ENCODE measurements at regions not wholly inside any gene's neighbourhood (a gene's known extent, or its start where the extent isn't known, plus 50 kb on each side); places are given as distances from the start of the nearest gene placed in this dataset.

GRCh38 chr9:107174441-107174840 is 108.6 kb upstream of the RAD23B start:
- Histone ChIP-seq H3K36me3 (no peaks in the 10 kb centered on the region), H3K27ac (no peak overlapping the region), H3K4me1 (peaks cover 0 to 4% (median 0%) of the 10 kb centered on the region in 3 donors), H3K4me3 (no peak overlapping the region), H3K9me3 (no peaks in the 10 kb centered on the region), H3K27me3 (no peaks in the 10 kb centered on the region)
- no peak for TF ChIP-seq POLR2AphosphoS5 (IDR thresholded peaks at IDR 0.05)
- no peak for TF ChIP-seq POLR2A (IDR thresholded peaks at IDR 0.05)
- TF ChIP-seq, protein P1, sequence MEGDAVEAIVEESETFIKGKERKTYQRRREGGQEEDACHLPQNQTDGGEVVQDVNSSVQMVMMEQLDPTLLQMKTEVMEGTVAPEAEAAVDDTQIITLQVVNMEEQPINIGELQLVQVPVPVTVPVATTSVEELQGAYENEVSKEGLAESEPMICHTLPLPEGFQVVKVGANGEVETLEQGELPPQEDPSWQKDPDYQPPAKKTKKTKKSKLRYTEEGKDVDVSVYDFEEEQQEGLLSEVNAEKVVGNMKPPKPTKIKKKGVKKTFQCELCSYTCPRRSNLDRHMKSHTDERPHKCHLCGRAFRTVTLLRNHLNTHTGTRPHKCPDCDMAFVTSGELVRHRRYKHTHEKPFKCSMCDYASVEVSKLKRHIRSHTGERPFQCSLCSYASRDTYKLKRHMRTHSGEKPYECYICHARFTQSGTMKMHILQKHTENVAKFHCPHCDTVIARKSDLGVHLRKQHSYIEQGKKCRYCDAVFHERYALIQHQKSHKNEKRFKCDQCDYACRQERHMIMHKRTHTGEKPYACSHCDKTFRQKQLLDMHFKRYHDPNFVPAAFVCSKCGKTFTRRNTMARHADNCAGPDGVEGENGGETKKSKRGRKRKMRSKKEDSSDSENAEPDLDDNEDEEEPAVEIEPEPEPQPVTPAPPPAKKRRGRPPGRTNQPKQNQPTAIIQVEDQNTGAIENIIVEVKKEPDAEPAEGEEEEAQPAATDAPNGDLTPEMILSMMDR (IDR thresholded peaks at IDR 0.05): no peak
- TF ChIP-seq EP300 (IDR thresholded peaks at IDR 0.05): no peak
- ATAC-seq: no peak
- WGBS, 2 donors (ENCODE audit: low coverage in 1 of 2): 77 to 80% methylated on average over 1 to 4 of the region's 6 CpGs

DNA sequence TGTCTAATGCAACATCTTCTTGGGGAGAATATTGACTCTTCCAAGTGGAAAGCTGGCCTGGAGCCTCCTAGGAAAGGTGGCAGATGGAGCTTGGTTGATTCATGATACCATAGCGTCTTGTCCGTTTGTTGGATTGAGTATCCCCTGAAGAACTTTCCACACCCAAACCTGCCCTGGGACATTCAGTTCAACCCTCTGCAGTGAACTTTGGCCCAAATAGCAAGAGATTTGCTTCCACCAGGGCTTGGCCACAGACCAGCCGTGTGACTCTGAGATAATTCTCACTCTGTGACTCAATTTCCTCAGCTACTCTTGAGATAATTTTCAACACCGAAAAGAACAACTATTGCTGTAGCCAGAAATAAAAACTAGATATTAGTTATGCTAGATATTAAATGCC is 108.0 kb upstream of the RAD23B start:
- ATAC-seq: no peak
- no peaks in the 10 kb centered on the region for H3K36me3 ChIP-seq
- TF ChIP-seq POLR2A (IDR thresholded peaks at IDR 0.05): no peak
- TF ChIP-seq POLR2AphosphoS5 (IDR thresholded peaks at IDR 0.05): no peak
- TF ChIP-seq, protein P1 (IDR thresholded peaks at IDR 0.05): no peak
- TF ChIP-seq EP300 (IDR thresholded peaks at IDR 0.05): no peak
- H3K9me3 ChIP-seq: no peaks in the 10 kb centered on the region
- H3K27me3 ChIP-seq: no peaks in the 10 kb centered on the region
- no peak overlapping the region for H3K27ac ChIP-seq
- peaks cover 0 to 4% (median 0%) of the 10 kb centered on the region in 3 donors for H3K4me1 ChIP-seq
- no peak overlapping the region for H3K4me3 ChIP-seq
- WGBS, 2 donors (ENCODE audit: low coverage in 1 of 2): 50 to 74% methylated on average over 2 to 4 of the region's 4 CpGs

GRCh38 chr9:107175816-107176435 is 107.2 kb upstream of the RAD23B start:
- Histone ChIP-seq H3K36me3 (no peaks in the 10 kb centered on the region), H3K4me1 (peaks cover 0 to 4% (median 0%) of the 10 kb centered on the region in 3 donors), H3K27ac (peak overlapping the region in 2 of 4 donors; percentile 3 to 11), H3K27me3 (no peaks in the 10 kb centered on the region), H3K9me3 (no peaks in the 10 kb centered on the region), H3K4me3 (no peak overlapping the region)
- ATAC-seq: no peak
- TF ChIP-seq, protein P1 (IDR thresholded peaks at IDR 0.05): no peak
- TF ChIP-seq EP300 (IDR thresholded peaks at IDR 0.05) (no peak), POLR2A (IDR thresholded peaks at IDR 0.05) (no peak), POLR2AphosphoS5 (IDR thresholded peaks at IDR 0.05) (no peak)
- WGBS, 2 donors (ENCODE audit: low coverage in 1 of 2): 68 to 90% methylated on average over 2 to 5 of the region's 7 CpGs

DNA sequence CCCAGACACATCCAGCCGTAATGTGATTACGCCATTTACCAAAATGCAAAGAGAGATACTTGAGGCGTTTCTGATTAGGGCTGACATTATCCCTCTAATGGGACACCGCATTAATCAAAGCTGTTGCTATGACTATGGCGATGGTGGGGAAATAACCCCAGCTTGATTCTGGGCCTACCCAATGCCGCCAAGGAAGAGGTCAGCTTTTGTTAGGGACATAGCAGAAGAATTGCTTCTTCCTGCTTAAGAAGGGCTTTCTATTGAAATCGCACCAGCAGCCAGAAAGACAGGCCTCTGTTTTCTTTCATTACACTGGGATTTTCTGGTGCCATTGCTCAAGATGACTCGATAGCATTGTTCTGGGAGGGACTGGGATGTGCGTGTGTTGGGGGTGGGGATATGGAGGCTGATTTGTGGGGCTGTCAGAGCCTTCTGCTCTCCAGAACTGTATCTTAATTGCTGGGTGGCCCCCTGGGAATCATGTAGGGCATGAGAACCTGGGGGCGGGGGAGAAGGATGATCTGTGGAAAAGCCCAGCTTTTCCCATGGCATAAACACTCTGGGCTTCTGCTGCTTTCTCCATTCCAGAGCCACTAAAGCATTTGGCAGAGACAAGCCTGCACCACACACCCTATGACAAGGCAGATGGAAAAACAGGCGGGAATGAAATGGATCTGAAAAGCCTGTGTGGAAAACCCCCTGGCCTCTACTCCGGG is 106.5 kb upstream of the RAD23B start:
- Histone ChIP-seq H3K9me3 (peaks cover 0 to 3% (median 0%) of the 10 kb centered on the region in 3 donors), H3K4me3 (no peak overlapping the region), H3K27ac (peak overlapping the region in 2 of 4 donors; percentile 3 to 11), H3K36me3 (no peaks in the 10 kb centered on the region), H3K4me1 (peaks cover 0 to 4% (median 0%) of the 10 kb centered on the region in 3 donors), H3K27me3 (no peaks in the 10 kb centered on the region)
- WGBS, 2 donors (ENCODE audit: low coverage in 1 of 2): 69 to 82% methylated on average over 6 of the region's 12 CpGs
- ATAC-seq: peak; percentile 38
- TF ChIP-seq, protein P1 (IDR thresholded peaks at IDR 0.05): no peak
- TF ChIP-seq POLR2A (IDR thresholded peaks at IDR 0.05) (no peak), POLR2AphosphoS5 (IDR thresholded peaks at IDR 0.05) (no peak), EP300 (IDR thresholded peaks at IDR 0.05) (no peak)
